IMR-90 (cell line): ENCODE measurements at regions not wholly inside any gene's neighbourhood (a gene's known extent, or its start where the extent isn't known, plus 50 kb on each side); places are given as distances from the start of the nearest gene placed in this dataset.

Source experiments
- ATAC-seq: fragments of 200-7000 bp; cut with Tn5 transposase; 2 replicates; pipeline ENCODE4 v1.9.1; 2020; ENCODE audit warnings: low read depth, mild to moderate bottlenecking, moderate library complexity
- BruUV-seq: library from RNA; stranded (reverse); fragments of 400-500 nt; replicated peaks from 2 replicates; lab custom pipeline; 2021; lab: Mats Ljungman, UMichigan
- CTCF ChIA-PET: fragments of 300-600 bp; formaldehyde crosslinking; extraction: SDS; loops from one replicate; lab custom pipeline; 2021; ENCODE audit warnings: antibody characterized with exemption; lab: Yijun Ruan, JAX
- POLR2A ChIA-PET: fragments of 300-600 bp; sonication (Branson Sonifier 250); formaldehyde crosslinking; loops from one replicate; lab custom pipeline; 2022; ENCODE audit warnings: antibody characterized with exemption; ENCODE audit not compliant: unreplicated experiment; lab: Charles Lee
- DNase-seq: peaks from one replicate; pipeline ENCODE4 v3.0.0; 2013
- H2AFZ ChIP-seq: replicated peaks from 2 replicates; pipeline ENCODE3; 2013; ENCODE audit warnings: low read length, mild to moderate bottlenecking; ENCODE audit not compliant: poor library complexity
- H2AK5ac ChIP-seq: 2 replicates; pipeline ENCODE4 v1.6.1; 2013; ENCODE audit warnings: low read depth, low read length, inconsistent platforms
- H2AK9ac ChIP-seq: replicated peaks from 2 replicates; pipeline ENCODE3; 2013; ENCODE audit warnings: mild to moderate bottlenecking, low read depth, low read length, moderate library complexity; ENCODE audit not compliant: poor library complexity
- H2BK120ac ChIP-seq: 2 replicates; pipeline ENCODE4 v1.6.1; 2013; ENCODE audit warnings: low read depth, low read length, inconsistent platforms
- H2BK15ac ChIP-seq: 3 replicates; pipeline ENCODE4 v1.6.1; 2013; ENCODE audit warnings: low read depth, low read length, inconsistent platforms
- H2BK20ac ChIP-seq: 2 replicates; pipeline ENCODE4 v1.6.1; 2013; ENCODE audit warnings: low read depth, mild to moderate bottlenecking, inconsistent platforms, low read length, moderate library complexity
- H2BK5ac ChIP-seq: 2 replicates; pipeline ENCODE4 v1.6.1; 2013; ENCODE audit warnings: mild to moderate bottlenecking, low read depth, low read length, inconsistent platforms; ENCODE audit not compliant: poor library complexity, severe bottlenecking
- H3K14ac ChIP-seq: replicated peaks from 2 replicates; pipeline ENCODE4 v1.6.1; 2013; ENCODE audit warnings: low read depth, low read length, inconsistent platforms
- H3K18ac ChIP-seq: 2 replicates; pipeline ENCODE4 v1.6.1; 2013; ENCODE audit warnings: low read depth, low read length, control low read depth
- H3K23ac ChIP-seq: 2 replicates; pipeline ENCODE4 v1.6.1; 2013; ENCODE audit warnings: low read depth, low read length, inconsistent platforms
- H3K27ac ChIP-seq: 2 replicates; pipeline ENCODE4 v1.5.1; 2013; ENCODE audit warnings: mild to moderate bottlenecking, control low read depth, low read length; ENCODE audit not compliant: insufficient read depth
- H3K27me3 ChIP-seq: 2 replicates; pipeline ENCODE4 v1.6.1; 2013; ENCODE audit warnings: low read length; ENCODE audit not compliant: control insufficient read depth, insufficient read depth
- H3K36me3 ChIP-seq: 2 replicates; pipeline ENCODE4 v1.6.1; 2013; ENCODE audit warnings: low read length, mixed read lengths; ENCODE audit not compliant: control insufficient read depth, insufficient read depth
- H3K4ac ChIP-seq: 2 replicates; pipeline ENCODE4 v1.6.1; 2013; ENCODE audit warnings: low read depth, low read length, inconsistent platforms
- H3K4me1 ChIP-seq: 2 replicates; pipeline ENCODE4 v1.6.1; 2013; ENCODE audit warnings: low read length, mixed read lengths; ENCODE audit not compliant: control insufficient read depth, insufficient read depth
- H3K4me2 ChIP-seq: 2 replicates; pipeline ENCODE4 v1.6.1; 2013; ENCODE audit warnings: low read depth, mild to moderate bottlenecking, control low read depth, low read length, moderate library complexity
- H3K4me3 ChIP-seq: 2 replicates; pipeline ENCODE4 v1.5.1; 2013; ENCODE audit warnings: low read depth, mild to moderate bottlenecking, control low read depth, low read length, moderate library complexity; ENCODE audit not compliant: insufficient read depth
- H3K56ac ChIP-seq: 2 replicates; pipeline ENCODE4 v1.6.1; 2013; ENCODE audit warnings: low read length, inconsistent platforms; ENCODE audit not compliant: insufficient read depth; ENCODE audit errors: extremely low read depth
- H3K79me1 ChIP-seq, 2 experiments: 2 replicates each; pipeline ENCODE4 v1.6.1; 2013; ENCODE audit warnings: low read length in 2 of 2, inconsistent platforms in 1 of 2, low read depth in 1 of 2
- H3K9ac ChIP-seq: 2 replicates; pipeline ENCODE4 v1.6.1; 2013; ENCODE audit warnings: low read depth, low read length, control low read depth
- H3K9me1 ChIP-seq: 2 replicates; pipeline ENCODE4 v1.6.1; 2013; ENCODE audit warnings: low read length, inconsistent platforms; ENCODE audit not compliant: insufficient read depth
- H3K9me3 ChIP-seq: 2 replicates; pipeline ENCODE4 v1.6.1; 2013; ENCODE audit warnings: low read length; ENCODE audit not compliant: control insufficient read depth, insufficient read depth
- H4K20me1 ChIP-seq: 2 replicates; pipeline ENCODE4 v1.6.1; 2013; ENCODE audit warnings: low read length, inconsistent platforms; ENCODE audit not compliant: insufficient read depth
- H4K5ac ChIP-seq: 2 replicates; pipeline ENCODE4 v1.6.1; 2013; ENCODE audit warnings: mild to moderate bottlenecking, low read depth, low read length, control low read depth
- H4K8ac ChIP-seq, 2 experiments: 2 replicates each; pipeline ENCODE4 v1.6.1; 2013; ENCODE audit warnings: low read depth in 2 of 2, low read length in 2 of 2, control low read depth in 1 of 2, inconsistent platforms in 1 of 2
- H4K91ac ChIP-seq: 2 replicates; pipeline ENCODE4 v1.6.1; 2013; ENCODE audit warnings: low read depth, low read length, inconsistent platforms; ENCODE audit not compliant: insufficient read depth
- BHLHE40 ChIP-seq: fragments of 150-350 bp; IDR thresholded peaks from 2 replicates; pipeline ENCODE4 v1.6.1; 2016; ENCODE audit warnings: mild to moderate bottlenecking, low read depth, low read length
- CTCF ChIP-seq: conservative IDR thresholded peaks from 2 replicates; pipeline ENCODE4 v1.5.1; 2012; ENCODE audit warnings: mild to moderate bottlenecking, low read depth, low read length, improper control_type of control experiment
- ELK1 ChIP-seq: fragments of 150-350 bp; IDR thresholded peaks from 2 replicates; pipeline ENCODE4 v1.6.1; 2016; ENCODE audit warnings: low read depth, mild to moderate bottlenecking, low read length, moderate library complexity, borderline replicate concordance
- POLR2A ChIP-seq: IDR thresholded peaks from 2 replicates; pipeline ENCODE4 v1.6.1; 2012; ENCODE audit warnings: mild to moderate bottlenecking, low read depth, low read length
- RAD21 ChIP-seq: IDR thresholded peaks from 2 replicates; pipeline ENCODE4 v1.6.1; 2012; ENCODE audit warnings: low read length, improper control_type of control experiment
- RFX5 ChIP-seq: IDR thresholded peaks from 2 replicates; pipeline ENCODE4 v1.8.0; 2012; ENCODE audit warnings: low read depth, mild to moderate bottlenecking, low read length, moderate library complexity
- SMC3 ChIP-seq: fragments of 150-350 bp; IDR thresholded peaks from 2 replicates; pipeline ENCODE4 v1.6.1; 2016; ENCODE audit warnings: low read depth, mild to moderate bottlenecking, antibody characterized with exemption, low read length, moderate library complexity
- USF2 ChIP-seq: fragments of 150-350 bp; IDR thresholded peaks from 2 replicates; pipeline ENCODE4 v1.6.1; 2017; ENCODE audit warnings: mild to moderate bottlenecking, antibody characterized with exemption, low read length, low read depth
- WGBS, 2 experiments: methylation state at CpG; one replicate each; pipeline versions ENCODE4 v1.1.5 to v1.1.7; 2013; ENCODE audit warnings: missing lambda C conversion rate in 2 of 2; ENCODE audit not compliant: insufficient read length in 1 of 2; ENCODE audit errors: extremely low coverage in 2 of 2; 5-methylcytosine and 5-hydroxymethylcytosine counted together
- dilution Hi-C: fragments of 300-500 bp; cut with HindIII; formaldehyde crosslinking; loops from one replicate; pipeline ENCODE4 v1.14.3; 2018; ENCODE audit warnings: low sequenced_read_pairs; ENCODE audit not compliant: unreplicated experiment
- in situ Hi-C: fragments of 300-500 bp; cut with MboI; formaldehyde crosslinking; loops from 3 replicates; pipeline ENCODE4 v1.14.3; 2019; ENCODE audit warnings: low sequenced_read_pairs, inconsistent platforms, mixed read lengths
- intact Hi-C: fragments of 100-400 bp; cut with micrococcal nuclease; formaldehyde crosslinking; loops from 2 replicates; pipeline ENCODE4 v1.10.0; 2022

GRCh38 chr14:70266157-70266556 is 77.4 kb upstream of the SLC8A3 start:
- Histone ChIP-seq H3K56ac (no peak overlapping the region), H3K79me1 (no peaks in the 10 kb centered on the region), H2AFZ (no peak overlapping the region), H4K5ac (no peak overlapping the region), H3K4ac (no peak overlapping the region), H3K36me3 (no peaks in the 10 kb centered on the region), H3K9ac (no peak overlapping the region), H3K14ac (no peak overlapping the region), H2AK5ac (no peak overlapping the region), H2BK5ac (no peak overlapping the region), H3K4me1 (no peaks in the 10 kb centered on the region), H3K4me2 (no peak overlapping the region), H4K8ac (no peak overlapping the region), H2BK20ac (no peak overlapping the region), H3K9me3 (no peaks in the 10 kb centered on the region), H4K20me1 (no peaks in the 10 kb centered on the region), H2BK120ac (no peak overlapping the region), H2AK9ac (no peak overlapping the region), H3K27ac (no peak overlapping the region), H3K23ac (no peak overlapping the region), H3K18ac (no peak overlapping the region), H3K27me3 (no peaks in the 10 kb centered on the region), H4K91ac (no peak overlapping the region), H2BK15ac (no peak overlapping the region), H3K4me3 (no peak overlapping the region), H3K9me1 (no peaks in the 10 kb centered on the region)
- no peak for TF ChIP-seq ELK1
- TF ChIP-seq POLR2A: no peak
- no peak for TF ChIP-seq RAD21
- no peak for TF ChIP-seq SMC3
- no peak for TF ChIP-seq USF2
- no peak for TF ChIP-seq BHLHE40
- TF ChIP-seq RFX5: no peak
- TF ChIP-seq CTCF: no peak
- ATAC-seq (no peak), DNase-seq (no peak)
- WGBS, 2 experiments: no CpG with 5 or more reads among the region's 2 CpGs
- POLR2A ChIA-PET: no interaction called here
- CTCF ChIA-PET: no interaction called here
- in situ Hi-C loops (no loop called here), dilution Hi-C loops (no loop called here), intact Hi-C loops (no loop called here)
- no TSS peak for BruUV-seq
